Embryonic facial prominence (tissue), 1 donor: ENCODE measurements at regions not wholly inside any gene's neighbourhood (a gene's known extent, or its start where the extent isn't known, plus 50 kb on each side); places are given as distances from the start of the nearest gene placed in this dataset.

Experiments used
- DNase-seq: peaks from one replicate; pipeline ENCODE4 v3.0.0-alpha.2; 2016; ENCODE audit errors: extremely low spot score

DNA sequence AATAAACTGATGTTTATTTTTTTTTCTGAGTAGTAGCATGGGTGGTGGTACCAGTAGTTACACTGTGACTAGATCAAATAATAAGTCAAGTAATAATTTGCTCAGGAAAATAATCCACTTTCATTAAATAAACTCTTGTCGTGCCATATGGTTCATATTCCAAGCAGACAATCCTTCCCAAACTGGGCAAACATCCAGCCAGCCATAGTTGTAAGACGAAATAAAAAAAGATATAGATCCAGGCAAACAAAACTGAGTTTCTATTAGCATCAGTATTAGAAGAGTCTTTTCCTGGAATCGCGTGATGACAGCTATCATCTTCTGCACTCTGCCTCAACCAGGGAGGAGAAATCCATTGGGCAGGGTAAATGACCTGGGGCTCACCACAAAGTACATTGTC is 508.4 kb upstream of the GOT2 start:
- no peak for DNase-seq

DNA sequence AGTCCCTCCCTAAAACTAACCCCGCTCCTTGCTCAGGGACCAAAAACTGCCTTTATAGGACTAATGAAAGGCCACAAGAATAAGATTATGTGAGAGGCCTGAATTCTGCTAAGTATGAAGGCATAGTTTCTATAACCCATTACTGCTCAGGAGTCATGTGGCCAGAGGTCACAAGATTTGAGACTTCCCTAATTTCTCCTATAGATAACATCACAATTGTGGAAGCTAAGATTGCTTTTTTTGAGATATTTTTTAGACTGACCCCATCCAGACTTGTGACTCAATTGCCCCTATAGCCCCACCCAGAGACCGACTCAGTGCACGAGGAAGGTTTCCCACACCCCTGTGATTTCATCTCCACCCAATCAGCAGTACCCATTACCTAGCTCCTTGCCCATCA is 504.1 kb upstream of the GOT2 start:
- DNase-seq = no peak

DNA sequence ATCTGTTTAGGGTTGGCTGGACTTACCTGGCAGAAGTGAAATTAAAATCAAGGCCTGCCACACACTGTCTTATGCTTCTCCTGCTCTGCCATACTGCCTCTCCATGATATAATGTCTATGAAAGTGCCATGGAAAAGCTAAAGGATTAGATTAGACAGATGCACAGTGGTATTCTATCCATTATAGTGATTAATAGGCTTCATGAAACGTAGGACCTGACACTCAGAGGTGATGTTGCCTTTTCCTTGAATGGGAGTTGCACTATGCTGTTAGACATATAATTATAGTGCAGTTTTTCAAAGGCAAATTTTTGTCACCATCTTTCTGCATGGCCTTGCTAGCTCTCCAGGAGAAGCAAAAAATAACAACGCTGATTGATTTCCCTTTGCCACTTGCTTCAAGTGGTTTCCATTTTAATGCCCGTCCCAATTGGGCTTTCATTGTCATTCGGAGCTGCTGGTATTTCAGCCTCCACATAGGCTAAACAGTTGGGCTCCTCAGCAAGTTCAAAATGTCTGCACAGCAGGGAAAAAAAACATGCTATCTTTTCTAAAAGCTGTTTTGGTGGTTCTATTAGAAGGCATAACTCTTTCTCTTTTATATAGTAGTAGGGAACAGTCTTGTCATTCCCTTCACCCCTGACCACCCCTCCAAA is 502.8 kb upstream of the GOT2 start:
- DNase-seq = no peak

DNA sequence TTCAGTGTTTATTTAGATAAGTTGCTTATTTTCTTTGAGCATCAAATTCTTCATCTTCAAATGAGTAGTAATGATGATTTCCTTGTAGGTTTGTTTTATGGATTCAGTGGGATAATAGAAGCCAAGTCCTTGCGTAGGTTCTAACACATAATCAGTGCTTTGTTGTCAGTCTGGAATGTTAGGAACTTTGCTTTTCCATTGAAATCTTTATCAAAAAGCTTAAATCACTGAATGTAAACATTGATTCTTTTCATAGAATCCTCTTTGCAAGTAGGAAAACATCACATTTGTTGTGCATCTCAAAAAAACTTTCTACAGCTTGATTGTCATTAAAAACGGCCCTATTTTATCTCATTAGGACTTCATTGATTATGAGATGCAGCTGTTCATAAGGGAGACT is 490.3 kb upstream of the GOT2 start:
- no peak for DNase-seq

DNA sequence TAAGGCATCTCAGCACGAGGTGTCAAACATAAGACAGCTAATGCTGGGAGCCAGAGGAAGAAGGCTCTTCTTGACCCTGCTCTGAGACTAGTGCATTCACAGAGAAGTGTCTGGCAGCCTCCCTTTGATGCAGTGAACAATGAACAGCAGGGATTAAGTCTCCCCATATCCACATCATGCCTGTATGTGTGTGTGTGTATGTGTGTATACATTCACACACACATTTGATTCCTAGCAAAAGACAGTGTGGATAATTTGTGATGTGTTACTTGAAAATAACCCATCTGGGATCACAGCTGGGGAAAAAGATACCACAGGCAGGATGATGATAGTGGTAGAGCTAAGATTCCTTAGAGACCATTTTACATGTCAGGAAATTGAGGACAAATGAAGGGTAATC is 485.9 kb upstream of the GOT2 start:
- no peak for DNase-seq

DNA sequence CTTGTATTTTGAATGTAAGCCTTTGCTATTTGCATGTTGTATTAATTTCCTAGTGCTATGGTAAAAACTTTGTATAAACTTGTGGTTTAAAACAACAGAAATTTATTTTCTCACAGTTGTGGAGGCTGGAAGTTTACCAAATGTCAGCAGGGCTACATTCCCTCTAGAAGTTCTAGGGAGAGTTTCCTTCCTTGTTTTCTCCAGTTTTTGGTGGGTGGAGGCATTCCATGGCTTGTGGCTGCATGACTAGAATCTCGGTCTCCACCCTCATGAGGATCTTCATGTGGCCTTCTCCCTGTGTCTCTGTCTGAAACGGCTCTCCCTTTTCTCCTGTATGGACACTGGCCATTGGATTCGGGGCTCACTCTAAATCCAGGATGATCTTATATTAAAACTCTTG is 482.2 kb upstream of the GOT2 start:
- DNase-seq = no peak

DNA sequence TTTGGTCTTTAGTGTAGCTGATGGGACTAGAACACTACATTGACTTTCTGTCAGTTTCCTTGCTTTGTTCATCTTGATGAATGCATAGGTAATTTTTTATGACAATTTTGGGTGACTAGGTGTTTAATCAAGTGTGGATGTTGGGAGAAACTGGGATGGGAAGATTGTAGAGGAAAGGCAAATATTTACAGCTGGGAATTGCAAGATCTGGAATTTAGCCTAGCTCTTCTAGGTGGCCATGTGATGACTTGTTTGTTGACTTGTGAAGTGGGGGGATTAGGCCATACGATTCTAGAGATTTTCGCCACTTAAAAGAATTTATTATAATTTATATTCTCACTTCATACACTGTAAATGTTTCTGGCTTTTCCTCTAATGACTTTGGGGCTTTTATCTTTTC is 480.3 kb upstream of the GOT2 start:
- no peak for DNase-seq

DNA sequence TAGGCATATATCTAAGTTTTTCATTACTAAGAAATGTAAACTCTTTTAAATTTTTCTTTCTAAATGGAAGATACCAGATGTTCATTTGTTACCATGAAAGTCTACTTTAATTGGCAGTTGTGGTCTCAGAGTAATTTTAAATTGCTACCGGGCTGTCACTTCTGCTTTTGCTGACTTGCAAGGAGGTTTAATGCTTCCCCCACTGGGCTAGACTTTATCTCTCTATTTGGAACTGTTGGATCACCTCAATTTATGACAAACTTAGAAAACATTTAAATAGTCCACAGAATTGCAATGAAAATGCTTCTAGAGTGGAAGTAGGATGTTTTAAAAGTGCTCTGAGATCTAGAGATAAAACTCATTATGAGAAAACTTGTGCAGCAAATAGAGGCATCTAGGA is 479.8 kb upstream of the GOT2 start:
- DNase-seq = no peak

DNA sequence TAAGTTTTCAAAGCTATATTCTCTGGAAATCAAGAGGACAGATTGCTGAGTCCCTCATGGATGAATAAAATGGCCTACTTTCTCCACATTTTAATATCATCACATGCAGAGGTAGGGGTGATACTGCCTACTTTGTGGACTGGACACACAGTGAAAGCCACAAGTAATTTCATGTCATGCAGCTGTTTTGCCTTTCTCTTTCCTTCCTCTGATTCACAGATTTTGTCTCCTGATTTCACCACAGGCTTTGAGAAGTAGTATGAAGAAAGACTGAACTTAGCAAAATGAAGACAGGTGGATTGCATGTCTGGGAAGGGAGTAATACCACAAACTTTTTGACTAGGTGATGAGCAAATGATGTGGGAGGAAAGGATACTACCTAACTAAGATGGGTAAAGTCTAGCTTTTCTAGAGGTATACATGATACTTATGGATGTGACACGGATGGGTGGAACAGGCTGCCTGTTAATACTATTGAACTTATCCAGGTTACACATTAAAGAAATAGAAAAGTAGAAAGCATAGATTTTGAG is 478.4 kb upstream of the GOT2 start:
- DNase-seq = no peak

DNA sequence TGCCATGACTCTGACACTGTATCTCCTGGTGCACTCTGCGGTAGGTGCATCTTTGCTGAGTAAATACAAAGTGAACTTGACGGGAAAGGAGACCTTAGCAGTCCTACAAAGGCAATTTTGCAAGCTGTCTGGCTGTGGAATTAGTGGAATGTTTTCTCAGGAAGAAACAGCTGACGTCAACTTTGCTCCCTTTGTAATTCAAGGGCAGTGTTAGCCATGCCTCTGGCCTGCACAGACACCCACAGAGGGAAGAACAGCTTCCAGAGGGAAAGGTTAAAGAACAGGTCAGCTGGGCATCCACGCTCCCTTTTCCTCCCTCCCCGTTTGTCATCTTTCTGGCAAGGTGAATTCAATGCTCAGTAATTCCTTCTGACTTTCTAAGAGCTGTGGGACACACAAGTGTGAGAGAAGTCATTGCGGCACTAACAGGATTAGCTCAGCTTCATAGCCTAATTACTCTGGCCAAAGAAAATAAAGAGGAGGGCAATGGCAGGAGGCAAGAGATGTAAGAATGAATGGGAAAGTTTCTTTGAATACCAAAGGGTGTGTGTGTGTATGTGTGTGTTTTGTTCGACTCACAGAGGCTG is 476.9 kb upstream of the GOT2 start:
- DNase-seq = no peak

DNA sequence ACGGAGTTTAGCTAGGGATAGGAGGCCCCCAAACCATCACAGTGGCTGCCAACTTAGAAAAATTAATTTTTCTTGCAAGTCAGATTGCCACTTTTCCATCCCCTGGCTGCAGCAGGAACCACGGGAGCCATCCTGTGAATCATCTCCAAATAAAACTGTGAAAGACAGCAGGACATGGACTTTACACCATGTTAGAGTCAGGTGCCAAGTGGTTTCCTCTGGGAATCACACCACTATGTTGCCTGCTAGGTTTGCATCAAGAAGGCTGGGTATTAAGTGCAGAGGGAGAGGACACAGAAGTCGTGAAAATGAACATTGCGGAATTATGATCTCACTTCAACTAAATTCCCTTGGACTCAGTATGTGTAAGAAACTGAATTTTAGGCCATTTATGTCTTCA is 471.3 kb upstream of the GOT2 start:
- DNase-seq = no peak

DNA sequence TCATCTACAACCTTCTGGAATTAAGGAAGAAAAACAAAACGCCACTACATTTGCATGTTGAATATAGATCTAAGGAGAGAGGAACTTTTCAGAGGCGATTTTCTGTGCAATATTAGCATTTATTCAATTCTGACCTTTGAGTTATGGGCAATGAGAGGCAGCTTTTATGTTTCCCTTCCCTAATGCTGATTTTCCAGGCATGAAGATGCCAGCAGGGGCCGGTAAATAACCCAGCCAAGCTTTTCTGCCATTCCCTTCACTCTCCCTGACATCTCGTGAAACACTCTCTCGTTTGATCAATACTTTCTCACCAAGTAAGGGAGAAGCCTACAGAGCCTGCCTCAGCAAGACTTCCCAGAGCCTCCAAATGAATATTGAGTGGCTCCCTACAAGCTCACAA is 470.5 kb upstream of the GOT2 start:
- DNase-seq = no peak

DNA sequence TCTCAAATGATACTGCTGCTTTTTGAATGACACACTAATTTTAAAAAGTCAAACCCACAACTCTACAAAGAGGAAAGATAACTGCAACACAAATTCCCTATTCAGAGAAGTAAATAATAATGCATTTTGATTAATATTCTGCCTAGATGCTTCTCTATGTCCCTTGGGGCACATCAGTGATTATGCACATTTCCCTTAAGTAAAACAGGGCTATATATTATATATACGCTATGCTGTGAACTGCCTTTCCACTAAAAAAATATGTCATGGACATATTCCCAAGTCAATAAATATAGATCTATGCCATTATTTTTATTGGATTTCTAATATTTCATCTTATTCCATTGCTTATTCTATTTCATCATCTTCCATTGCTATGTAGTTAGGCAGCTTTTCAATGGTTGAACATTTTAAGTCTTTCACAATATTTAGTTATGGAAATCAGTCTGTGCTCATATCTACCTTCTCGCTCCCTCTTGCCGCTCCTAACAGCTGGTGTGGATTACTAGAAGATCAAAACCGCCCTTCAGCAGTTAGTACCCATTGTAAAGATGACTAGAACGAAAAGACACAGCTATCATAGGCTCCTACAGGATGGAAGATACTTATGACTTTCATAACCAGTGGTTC is 468.2 kb upstream of the GOT2 start:
- DNase-seq = no peak

DNA sequence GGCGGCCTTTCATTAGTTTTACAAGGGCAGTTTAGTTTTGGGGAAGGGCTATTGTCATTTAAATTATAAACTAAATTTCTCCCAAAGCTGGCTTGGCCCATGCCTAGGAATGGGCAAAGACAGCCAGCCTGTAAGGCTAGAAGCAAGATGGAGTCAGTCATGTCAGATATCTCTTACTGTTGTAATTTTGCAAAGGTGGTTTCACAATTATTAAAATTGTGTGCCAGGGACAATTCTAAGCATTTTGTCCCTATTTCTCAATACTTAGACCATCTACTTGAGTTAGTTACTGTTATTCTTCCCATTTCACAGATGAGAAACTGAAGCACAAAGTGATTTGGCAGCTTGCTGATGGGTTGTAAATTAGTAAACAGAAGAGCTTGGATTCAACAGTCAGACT is 467.7 kb upstream of the GOT2 start:
- DNase-seq = no peak

DNA sequence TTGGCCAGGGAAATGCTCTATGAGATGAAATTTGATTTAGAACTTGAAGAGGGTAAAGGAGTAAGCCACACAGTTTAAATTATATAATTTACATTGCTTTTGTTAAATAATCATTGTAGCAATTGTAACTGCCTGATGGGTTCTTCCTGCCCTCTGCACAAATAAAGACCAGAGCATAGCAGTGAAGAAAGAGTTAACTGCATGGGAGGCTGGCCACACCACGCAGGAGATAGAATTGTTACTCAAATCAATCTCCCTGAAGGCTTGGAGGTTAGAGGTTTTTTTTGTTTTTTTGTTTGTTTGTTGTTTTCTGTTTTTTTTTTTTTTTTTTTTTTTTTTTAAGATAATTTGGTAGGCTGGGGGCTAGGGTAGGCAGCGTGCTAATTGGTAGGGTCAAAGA is 467.0 kb upstream of the GOT2 start:
- no peak for DNase-seq

DNA sequence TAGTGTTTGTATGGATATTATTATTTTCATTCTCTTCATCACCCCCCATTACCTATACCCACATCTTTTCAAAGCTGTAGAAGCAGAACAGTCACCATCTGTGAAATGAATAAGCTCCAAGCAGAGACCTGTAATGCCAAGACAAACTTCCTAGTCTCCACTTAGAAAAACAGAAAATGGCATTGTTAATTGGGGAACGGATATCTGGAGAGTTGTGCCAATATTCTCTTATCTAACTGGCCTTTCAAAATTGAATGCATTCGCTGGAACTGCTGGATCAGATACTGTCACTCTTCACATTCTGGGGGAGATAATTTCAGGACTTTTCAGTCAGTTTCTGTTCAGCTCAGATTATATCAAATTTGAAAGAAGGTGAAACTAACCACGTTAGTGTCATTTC is 464.4 kb upstream of the GOT2 start:
- no peak for DNase-seq

DNA sequence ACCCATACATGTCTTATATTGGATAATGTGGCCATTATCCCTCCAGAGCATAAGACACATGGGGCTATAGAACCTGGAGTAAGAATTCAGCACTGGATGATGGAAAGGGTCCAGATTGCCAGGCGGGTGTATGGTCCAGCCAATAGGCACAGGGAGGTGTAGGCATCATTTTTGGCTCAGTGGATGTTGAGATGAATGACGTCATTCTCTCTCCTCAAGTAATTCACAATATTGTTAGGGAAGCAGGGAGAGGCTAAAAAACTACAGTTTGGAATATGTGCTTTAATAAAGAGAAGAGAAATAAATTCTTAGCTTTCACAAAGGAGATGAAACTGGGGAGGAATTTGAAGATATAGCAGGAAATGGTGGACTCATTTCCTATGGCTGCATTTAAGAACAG is 461.1 kb upstream of the GOT2 start:
- DNase-seq = no peak

DNA sequence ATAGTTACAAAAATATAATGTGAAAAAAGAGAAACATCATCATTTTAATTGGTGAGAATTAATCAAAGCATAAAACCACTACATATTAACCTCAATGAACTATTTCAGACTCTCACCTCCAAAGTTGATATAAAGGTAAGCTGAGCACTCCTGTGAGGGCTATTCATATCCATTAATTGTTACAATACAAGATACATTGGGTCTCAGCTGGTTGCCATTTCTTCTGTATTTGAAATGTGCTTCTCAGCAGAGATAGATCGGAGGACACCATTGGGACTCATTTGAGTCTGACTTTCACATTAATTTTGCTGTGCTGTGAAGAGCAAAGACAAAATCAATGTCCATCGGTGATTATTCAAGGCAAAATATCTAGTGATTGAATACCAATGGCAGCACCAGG is 459.5 kb upstream of the GOT2 start:
- DNase-seq = no peak

DNA sequence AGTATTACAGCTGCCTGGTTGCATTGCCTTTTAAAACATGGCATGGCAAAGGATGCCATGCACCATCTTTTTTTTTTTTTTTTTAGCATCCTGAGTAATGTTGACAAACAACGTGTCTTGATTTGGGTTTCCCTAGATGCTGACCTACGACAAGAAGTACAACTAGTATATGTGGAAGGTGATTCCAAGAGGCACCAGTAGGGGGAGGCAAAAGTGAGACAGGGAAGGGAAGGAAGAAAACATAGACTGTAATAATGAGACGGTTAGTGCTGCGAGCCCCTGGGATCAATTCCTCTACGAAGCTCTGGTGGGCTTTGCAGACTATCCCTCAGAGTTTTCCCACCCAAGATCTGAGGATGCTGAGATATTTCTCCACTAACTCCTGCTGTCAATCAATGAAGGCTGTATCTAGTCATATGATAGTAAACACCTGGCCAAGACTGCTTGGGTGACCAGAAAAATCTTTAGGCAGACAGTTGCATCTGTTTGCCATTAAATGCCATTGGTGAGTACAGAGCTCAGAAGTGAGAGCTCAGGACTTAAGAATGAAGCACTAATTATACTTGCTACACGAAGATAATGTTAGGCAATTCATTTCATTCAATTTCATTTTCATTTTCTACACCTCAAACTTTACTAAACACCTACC is 458.6 kb upstream of the GOT2 start:
- DNase-seq = no peak

DNA sequence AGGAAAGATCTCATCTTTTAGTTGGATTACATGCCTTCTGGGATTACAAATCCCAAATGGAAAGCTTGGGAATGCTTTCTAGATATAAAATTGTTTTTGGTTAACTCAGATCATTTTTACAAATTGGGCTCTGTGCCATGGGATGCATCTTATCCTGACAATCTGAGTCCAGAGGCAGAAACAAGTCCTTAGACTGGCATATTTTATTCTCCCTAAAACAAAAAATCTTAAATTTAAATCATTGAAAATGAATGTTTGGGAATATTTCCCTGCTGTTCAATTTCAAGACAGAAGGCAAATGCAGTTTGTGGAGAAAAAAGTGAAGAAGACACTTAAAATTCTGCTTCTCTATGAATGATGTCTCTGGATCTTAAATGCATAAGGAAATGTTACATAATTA is 456.6 kb upstream of the GOT2 start:
- no peak for DNase-seq

DNA sequence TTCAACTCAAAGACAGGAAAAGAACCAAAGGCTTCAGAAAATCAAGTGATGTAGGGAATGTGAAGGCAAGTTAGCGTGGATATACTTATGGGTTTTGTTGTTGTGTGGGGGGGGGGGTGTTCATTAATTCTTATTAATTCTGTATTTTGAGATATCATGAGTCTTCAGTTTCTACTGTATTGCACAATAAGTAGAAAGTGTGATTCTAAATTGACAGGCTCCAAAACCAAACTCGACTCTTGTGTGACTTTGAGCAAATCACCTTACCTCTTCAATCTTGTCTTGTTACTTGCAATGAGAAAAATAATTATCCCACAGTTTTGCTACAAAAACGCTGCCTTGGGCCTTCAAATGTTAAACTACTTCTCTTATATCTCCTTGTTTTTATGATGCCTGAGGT is 453.9 kb upstream of the GOT2 start:
- no peak for DNase-seq

DNA sequence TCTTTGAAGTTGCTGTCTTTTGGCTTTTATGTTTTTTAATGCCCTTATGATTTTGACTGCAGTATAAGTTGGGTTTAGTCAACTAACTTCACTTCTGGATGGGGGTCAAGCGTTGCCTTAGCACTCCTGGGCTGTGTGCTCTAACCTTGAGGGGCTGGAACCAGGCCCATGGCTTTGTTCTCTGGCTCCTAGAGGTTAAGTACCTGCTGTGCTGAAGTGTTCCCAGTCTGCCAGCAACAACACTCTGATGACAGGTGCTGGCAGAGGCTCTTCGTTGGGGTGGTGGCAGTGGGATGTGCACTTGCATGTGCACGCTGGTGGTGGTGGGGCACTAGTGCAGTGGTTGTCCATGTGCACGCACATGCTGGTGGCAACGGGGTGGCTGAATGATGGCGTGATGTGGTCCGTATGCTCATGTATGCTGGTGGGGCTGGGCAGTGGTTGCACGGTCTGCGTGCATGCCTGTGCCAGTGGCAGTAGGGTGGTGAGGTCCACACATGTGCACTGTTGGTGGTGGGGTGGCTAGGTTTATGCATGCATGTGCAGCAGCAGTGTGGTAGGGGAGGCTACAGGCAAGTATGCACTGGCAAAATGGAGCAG is 447.8 kb upstream of the GOT2 start:
- DNase-seq = no peak

DNA sequence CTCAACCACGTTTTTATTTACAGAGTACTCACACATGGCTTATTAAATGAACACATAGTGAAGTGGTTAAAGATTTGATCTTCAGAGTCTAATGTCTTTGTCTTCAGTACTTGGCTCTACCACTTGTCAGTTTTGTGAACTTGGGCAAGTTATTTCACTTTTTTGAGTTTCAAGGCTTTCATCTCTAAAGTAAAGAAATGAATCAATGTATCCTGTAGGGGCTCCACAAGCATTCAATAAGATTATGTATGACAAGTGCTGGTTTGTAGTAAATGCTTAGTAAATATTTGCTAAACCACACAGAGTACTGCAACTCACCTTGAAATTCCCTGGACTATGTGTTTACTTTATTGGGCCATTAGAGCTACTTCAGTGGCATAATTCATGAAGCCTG is 446.0 kb upstream of the GOT2 start:
- DNase-seq = no peak
